HG03342 (cell line): ENCODE measurements at regions not wholly inside any gene's neighbourhood (a gene's known extent, or its start where the extent isn't known, plus 50 kb on each side); places are given as distances from the start of the nearest gene placed in this dataset.

ENCODE experiments used
- ATAC-seq: cut with Tn5 transposase; IDR thresholded peaks from one replicate; pipeline ENCODE4 v1.9.1; 2021; ENCODE audit warnings: mild to moderate bottlenecking, moderate library complexity; ENCODE audit not compliant: unreplicated experiment

DNA sequence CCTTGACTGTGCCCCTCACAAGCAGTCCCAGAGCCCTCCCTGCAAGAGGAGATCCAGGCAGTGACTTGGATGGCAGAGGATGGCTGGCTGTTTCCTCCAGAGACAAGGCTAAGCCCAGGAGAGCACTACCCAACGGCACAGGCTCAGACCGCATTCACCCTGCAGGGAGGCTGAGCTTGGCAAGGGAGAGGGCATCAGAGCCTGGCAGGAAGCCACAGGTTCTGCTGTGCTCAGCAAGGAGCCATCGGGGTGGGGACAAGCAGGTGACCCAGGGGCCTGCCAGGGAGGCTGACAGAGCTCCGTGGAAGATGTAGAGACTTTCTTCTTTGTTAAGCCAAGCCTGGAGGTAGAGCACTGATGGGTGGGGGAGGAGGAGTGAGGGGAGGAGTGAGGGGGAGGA lies 159.2 kb upstream of the CST7 start:
- no peak for ATAC-seq

DNA sequence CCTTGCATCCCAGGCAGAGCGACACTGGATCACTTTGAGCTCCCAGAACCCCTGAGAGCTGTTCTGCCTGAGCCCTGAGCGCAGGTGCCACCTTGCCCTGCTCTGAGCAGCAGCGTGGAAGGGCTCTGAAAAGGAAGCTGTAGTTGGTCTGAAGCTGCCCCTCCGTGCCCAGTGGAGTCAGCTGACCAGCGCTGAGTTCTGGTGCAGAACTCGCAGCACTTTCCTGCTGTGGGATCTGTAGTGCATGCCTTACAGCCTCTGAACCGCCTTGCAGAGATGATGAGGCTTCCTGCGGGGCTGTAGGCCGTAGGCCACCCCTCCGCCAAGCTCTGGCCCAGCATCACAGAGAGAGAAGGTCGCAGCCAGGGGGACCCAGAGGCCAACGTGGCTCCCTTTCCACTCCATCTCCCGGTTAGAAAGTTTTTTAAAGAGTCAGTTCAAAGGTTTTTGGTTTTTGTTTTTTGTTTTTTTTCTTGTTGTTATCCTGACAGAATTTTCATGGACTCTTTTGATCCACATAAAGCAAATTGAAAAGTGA lies 158.3 kb upstream of the CST7 start:
- no peak for ATAC-seq

DNA sequence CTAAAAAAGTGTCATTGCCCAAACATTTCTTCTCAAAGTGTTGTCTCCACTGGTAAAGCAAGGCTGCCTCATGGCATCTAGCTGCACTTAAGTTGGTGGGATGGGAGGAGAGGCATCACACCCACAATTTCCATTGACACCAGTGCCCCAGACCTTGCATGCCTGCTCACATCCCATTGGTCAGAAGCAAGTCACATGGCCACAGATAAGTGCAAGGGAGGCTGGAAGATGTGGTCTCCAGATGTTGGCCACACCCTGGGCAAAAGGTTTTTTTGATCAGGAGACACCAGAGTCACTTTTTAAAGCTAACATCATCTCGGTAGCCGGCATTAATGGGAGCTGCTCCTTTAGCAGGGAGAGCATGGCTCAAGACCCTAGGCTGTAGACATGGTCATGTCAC lies 157.1 kb upstream of the CST7 start:
- no peak for ATAC-seq

DNA sequence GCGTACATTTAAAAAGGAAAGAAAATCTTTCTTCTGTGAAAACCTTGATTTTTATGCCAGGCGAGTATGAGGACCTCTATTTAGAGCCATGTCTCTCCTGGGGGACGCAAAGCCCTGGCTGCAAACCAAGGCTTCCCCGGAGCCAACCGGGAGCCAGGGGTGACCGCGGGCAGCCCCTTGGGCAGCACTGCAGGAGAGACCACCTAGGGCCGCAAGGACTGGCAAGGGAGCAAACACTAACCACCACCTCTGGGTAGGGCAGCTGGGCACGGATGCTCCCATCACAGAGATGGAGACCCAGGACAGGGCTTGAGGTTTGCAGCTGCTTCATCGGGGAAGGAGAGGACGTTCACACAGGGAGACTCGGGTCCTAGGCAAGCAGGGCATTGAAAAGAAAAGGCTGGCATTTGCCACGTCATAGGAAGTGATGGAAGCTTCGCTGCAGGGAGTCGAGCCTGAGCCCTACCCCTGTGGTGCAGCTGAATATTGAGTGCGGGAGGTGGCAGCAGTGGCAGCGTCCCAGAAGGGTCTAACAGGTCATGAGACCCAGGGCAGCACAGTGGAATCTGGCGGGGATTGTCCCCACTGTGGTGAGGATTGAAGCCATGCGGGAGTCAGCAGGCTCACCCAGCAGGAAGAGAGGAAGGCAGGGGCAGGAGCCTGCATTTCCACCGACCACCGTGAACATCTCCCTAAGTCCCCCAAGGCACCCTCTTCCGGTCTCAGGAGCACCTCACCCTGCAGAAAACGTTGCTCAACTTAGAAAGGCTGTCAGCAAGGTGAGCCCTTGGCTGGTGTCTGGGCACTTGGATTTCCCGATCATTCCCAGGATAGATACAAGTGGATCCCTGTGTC lies 156.2 kb upstream of the CST7 start:
- no peak for ATAC-seq

DNA sequence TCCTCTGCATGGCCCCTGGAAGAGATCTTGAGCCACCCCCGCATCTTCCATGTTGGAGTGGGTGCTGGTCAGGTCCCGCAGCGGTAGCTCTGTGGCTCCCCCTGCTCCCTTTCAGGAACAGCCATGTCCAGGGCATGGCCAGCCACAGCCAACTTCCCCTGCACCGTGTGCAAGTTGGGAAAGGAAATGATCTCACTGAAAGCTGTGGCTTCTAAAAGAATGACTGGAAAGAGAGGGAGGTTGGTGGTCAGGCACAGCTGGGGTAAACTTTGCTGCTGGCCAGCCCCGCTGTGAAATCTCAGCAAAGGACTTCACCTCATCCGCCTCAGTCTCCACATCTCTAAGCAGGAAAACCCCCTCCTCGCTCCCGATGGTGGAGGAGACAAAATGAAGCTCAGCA lies 153.6 kb upstream of the CST7 start:
- ATAC-seq, result no peak

DNA sequence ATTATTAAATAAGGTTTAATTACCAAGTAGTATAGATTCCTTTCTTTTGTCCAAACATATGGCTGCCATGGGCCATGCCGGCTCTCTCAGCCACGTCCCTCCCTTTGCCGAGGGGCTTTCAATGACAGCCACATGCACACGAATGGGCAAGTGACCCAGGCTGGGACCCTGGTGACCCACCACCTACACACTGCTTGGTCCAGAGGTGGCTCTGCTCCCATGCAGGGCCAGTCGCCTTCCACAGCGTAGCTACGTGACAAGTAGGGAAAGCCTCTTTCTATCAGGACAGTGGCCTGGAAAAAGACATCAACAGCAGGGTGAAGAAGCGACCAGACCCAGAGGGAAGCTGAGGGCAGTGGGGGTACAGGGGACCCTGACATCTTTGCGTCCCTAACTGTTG lies 152.8 kb upstream of the CST7 start:
- no peak for ATAC-seq

DNA sequence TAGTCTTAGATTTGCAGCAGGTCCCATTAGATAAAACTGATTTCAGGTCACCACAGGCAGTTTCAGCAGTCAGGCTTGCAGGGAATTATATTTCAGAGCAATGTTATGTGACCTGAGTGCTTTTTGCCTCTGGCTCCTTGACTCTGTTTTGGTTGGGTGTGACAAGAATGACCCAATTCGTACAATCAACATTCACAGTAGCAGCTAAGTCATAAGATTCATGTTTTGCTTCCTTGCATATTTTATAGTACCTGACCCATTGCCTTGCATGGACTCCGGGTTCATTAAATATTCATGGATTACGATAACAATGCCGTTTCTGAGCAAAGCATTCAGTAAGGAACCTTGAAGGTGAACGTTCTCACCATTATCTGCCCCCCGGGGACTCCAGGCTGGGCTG lies 152.0 kb upstream of the CST7 start:
- no peak for ATAC-seq

DNA sequence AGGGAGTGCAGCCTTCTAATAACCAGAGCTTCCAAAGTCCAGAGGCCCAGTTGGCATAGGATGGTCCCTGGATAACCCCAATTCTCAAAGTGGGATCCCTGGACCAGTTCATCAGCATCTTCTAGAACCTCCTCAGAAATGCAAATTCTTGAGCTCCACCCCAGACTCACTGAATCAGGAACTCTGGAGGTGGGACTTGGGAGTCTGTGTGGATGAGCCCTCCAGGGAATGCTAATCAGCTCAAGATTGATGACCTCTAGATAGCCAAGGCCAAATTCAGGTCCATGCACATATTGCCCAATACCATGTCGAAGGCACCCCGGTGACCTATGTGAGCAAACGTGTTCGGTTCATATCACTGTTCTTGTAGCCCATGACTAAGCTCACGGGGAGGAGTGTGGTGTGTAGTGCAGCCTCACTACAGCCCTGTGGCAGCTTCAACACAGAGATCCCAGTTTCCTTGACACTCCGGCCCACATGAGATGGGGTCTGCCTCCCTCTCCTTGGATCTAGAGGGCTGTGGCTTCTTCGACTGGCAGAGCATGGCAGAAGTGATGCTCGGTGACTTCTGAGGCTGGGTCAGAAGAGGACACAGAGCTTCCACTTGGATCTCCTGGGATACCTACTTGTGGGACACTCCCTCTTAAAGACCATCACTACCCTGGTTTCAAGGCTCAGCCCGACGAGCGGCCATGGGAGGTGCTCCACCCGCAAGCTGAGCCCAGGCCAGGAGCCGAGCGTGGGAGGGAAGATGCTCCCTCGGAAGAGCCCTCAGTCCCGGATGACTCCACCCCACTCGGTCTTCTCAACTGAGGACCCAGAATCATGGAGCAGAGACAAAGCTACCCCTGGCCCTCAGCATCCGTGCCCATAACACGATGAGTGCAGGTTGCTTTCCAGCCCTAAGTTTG lies 151.1 kb upstream of the CST7 start:
- no peak for ATAC-seq

DNA sequence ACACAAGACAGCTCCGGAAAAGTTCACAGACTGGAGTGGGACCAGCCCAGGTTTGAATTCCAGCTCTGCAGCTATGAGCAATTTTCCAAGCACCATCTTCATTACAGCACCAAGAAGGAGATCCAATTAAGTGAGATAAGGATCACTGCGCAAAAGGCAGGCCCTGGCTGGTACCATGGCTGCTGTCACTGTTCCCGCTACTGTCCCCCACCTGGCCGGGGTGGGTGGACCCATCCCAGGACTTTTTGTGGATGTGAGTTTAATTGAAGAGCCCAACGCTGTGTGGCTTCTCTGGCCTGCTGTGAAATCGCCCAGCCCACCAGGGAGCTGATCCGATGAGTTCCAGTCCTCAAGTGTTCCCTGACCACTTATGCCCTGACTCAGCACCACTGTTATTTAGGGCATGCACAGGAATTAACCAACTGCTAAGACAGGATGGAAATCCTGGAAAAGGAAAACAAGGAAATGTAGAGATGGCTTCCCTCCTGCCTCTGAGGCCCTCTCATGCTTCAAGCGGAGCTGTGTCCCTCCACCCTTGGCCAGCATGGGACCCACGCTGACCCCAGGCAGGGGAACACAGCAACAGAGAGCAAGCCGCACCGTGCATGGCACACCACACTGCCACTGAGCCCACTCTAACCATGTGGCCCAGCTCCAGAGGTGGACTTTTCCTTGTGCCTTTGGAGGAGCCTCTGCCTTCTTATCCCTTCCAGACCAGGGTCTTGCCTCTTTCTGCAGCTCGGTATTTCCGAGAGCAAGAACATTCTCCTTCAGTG lies 150.0 kb upstream of the CST7 start:
- no peak for ATAC-seq

DNA sequence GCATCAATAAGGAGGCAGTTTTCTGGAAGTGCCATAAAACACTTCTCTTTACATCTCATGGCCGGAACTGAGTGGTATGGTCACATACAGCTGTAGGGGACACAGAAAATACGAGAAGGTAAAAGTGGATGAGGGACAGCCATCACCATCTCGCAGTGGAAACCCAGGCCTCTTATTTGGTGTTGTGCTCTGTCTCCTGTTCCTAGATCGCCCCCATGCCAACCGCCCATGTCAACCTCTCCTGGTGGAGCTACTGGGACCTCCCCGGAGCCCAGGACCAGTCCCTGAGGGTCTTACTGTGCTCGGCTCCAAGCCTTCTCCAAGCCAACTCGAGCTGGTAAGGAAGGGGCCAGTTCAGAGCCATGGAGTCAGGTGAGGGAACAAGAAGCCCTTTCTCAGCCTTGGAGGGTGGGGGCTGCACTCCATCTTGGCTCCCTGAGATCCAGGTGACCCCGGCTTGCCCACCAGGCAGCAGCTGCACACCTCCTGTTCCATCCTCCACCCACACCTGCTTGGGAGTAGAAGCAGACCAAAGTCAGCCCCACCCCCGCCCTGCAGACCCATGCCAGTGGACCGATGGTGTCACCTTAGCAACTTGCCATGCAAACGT lies 149.0 kb upstream of the CST7 start:
- no peak for ATAC-seq

DNA sequence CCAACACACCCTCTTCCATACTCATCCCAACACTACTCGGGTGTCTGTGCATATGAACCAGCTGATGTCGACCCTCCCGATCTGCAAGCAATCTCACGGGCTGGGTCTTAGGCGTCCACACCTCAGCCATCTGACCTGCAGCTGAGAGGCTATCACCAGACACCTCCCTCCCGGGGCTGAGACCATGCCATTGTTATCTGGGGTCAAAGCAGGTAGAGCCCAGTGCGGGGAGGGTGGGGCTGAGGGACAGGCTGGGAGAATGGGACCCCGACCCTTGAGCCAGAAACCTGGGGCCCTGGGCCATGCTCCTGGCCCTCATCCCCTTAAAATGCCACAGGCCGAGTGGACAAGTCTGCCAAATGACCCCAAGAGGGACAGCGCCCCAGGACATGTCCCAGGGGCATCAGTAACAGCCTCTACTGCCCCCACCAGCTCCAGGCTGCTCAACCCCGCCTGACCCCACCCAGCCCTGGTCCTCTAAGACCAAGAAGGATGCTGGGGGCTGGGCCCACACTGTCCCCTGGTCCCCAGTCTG lies 146.7 kb upstream of the CST7 start:
- no peak for ATAC-seq

DNA sequence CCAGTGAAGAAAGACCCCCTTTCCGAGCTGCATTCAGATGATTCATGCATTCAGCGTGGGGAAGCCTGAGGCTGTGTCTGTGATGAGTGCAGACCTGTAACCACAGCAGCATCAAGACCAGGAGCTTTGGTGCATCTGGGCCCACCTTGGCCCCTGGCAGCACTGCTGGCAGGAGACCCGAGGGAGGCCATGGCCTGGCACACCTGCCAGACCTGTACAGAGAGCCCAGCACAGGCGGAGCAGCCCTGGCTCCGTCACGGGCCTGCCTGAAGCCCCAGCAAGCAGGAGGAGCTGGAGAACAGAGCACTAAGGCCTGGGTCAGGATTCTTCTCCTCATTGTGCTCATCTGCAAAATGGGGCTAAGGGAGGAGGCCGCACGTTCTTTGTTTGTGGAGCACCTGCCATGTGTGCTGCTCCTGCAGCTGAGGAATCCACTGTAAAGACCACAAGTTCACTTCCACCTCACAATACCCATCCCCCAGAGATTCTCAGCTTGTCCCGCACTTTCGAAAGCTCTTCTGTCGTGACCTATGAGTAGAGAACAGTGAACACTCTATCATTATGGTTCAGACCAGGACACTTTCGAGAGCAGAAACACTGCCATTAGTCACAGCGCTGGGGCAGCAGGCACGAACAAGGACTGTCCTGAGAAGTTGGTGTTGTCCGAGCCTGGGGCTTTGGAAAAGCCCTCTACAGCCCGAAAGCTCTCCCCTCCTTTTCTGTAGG lies 144.4 kb upstream of the CST7 start:
- no peak for ATAC-seq

DNA sequence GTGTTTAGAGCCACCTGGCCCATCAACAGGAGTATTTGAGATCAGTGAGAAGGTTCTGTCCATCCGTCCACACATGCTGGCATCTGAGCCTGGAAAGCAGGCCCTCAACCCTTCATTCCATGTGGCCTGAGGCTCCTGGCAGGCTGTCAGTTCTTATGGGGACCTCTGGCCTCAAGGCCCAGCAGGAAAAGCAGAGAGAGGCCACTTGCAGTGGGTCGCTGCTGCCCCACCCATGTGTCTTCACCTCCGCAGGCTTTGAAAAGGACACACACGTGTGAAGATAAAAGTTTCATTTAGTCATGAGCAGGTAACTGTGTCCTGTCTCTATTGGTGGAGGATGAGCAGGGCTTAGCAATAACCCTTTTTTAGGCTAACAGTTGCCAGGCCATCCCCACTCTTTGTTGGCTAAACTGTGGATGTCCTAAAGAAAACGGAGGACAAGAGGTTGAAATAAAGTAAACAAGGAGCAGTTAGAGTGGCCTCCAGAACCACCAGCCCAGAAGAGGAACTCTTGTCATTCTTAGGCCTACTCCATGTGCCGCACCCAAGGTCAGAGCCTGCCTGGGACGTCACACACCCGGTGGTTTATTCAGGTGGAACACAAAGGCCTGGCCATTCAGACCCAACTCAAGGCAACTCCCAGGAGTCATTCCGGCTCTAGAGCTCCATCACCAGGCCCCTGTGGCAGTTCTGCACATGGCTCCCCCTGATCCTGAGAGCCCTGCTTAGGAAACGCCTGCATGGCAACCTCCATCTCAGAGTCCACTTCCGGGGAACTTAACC lies 143.4 kb upstream of the CST7 start:
- no peak for ATAC-seq

DNA sequence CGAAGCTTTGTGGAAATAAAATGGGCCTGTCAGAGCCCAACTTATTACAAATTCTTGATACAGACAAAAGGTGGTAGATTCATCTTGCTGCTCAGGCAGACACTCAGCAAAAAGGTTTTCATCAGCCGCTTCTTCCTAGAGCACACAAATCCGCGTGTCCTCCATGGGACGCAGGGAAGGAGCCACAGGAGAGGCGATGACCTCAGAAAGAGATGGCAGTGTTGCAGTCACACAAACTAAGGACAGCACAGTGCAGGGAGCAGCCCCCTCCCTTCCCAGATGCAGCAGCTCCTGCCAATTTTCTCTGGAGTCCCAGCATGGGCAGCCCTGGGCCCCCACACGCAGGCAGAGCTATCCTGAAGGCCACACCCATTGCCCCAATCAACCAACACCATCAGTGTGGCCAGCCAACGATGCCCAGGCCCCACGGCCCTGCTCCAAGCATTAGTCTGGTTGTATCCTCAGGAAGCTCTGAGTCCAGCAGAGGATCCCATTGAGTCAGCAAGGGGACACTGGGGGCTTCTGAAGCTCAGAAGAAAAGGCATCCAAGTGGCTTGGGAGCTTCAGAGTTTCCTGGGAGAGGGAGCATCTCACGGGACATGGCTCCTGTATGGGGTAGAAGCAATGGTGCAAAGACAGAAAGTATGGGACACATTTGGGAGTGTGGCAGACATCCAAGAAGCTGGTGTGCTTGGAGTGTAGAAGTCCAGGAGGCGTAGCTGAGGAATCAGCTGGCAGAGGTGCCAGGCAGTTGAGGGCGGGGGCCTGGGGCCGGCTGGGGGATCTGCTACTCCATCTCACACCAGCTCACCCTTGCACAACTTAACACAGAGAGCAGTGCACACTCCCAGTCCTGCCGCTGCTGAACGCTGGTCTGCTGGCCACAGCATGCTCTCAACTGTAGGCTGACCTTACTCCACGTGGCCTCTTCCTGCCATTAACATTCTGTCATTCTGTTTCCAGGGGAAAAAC lies 142.1 kb upstream of the CST7 start:
- ATAC-seq, result no peak

DNA sequence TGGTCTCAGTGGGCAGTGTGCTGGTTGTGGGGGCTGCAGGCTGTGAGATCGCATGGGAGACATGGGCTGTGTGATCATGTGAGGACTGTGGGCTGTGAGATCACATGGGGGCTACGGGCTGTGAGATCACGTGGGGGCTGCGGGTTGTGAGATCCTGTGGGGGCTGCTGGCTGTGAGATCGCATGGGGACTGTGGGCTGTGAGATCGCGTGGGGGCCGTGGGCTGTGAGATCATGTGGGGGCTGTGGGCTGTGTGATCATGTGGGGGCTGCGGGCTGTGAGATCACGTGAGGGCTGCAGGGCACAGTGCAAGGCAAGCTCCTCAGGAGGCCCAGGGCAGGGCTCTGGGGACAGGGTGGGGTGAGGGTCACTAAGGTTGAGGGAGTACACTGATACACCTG lies 140.5 kb upstream of the CST7 start:
- ATAC-seq, result no peak

DNA sequence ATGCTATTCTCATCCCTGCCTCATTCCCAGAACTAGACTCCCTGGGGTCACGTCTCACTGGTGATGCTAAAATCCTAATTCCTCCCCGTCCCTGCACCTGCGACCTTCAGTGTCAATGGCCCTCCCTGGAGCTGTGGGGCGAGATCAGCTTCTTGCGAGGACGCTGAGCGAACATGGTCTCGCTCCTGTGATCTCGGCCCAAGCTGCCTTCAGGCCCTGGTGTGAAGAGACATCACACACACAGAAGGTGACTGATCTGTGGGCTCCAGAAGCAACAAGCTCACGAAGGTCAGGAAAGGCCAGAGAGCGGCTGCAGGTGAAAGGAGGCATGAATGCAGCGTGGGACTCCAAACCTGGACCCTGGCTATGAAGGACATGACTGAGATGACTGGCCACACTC lies 139.5 kb upstream of the CST7 start:
- no peak for ATAC-seq

DNA sequence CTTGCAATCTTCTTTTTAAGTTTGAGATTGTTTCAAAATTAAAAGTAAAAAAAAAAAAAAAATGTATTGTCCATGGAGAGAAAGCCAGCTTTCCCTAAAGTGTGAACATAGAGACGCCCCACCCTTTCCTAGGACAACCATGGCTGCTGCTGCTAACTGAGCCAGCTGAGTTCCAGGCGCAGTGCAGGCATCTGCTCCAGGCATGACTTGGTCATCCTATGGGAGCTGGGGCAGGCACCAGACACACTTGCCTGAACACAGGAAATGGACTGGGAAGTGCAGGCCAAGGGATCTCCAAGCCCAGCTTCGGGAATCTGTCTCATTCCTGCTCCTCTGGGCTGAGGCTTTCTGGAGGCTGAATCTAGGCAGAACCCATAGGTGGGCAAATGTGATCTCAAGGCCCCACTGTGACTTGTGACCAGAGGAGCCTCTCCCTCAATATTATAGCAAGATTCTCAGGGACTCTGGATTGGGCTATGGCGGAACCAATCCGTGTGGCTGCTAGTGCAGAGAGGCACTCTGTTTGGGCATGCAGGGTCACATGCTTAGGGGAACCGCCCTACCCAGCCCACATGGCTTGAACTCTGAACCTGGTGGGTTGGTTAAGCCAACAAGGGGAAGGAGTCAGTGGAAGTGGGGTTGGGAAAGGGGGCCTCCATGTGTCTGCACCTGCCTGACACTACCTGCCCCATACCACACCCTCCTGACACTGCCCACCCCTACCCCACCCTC lies 138.2 kb upstream of the CST7 start:
- ATAC-seq, result no peak
